Hepatocyte (in vitro differentiated cells): ENCODE measurements at regions not wholly inside any gene's neighbourhood (a gene's known extent, or its start where the extent isn't known, plus 50 kb on each side); places are given as distances from the start of the nearest gene placed in this dataset.

Experiments
- DNase-seq: peaks from one replicate; pipeline ENCODE4 v3.0.0-alpha.2; 2016; ENCODE audit warnings: low spot score
- H2AFZ ChIP-seq: fragments of 200-600 bp; sonication (generic); 2 replicates; pipeline ENCODE4 v1.6.0; 2016; ENCODE audit warnings: antibody characterized with exemption, mild to moderate bottlenecking
- H3K27ac ChIP-seq: fragments of 200-600 bp; sonication (generic); 2 replicates; pipeline ENCODE4 v1.5.1; 2016; ENCODE audit warnings: mild to moderate bottlenecking
- H3K27me3 ChIP-seq: fragments of 200-600 bp; sonication (generic); 2 replicates; pipeline ENCODE4 v1.6.1; 2016
- H3K36me3 ChIP-seq: fragments of 200-600 bp; sonication (generic); replicated peaks from 2 replicates; pipeline ENCODE4 v1.5.1; 2016; ENCODE audit warnings: low read depth; ENCODE audit not compliant: insufficient read depth
- H3K4me1 ChIP-seq: fragments of 200-600 bp; sonication (generic); 2 replicates; pipeline ENCODE4 v1.5.1; 2016; ENCODE audit warnings: mild to moderate bottlenecking, moderate library complexity; ENCODE audit not compliant: insufficient read depth
- H3K4me2 ChIP-seq: fragments of 200-600 bp; sonication (generic); 2 replicates; pipeline ENCODE4 v1.6.0; 2016
- H3K4me3 ChIP-seq: fragments of 200-600 bp; sonication (generic); 2 replicates; pipeline ENCODE4 v1.5.1; 2016; ENCODE audit warnings: mild to moderate bottlenecking
- H3K79me2 ChIP-seq: fragments of 200-600 bp; sonication (generic); 2 replicates; pipeline ENCODE4 v1.6.0; 2017; ENCODE audit warnings: mild to moderate bottlenecking
- H3K9me2 ChIP-seq: fragments of 200-600 bp; sonication (generic); replicated peaks from 2 replicates; pipeline ENCODE4 v1.6.0; 2017; ENCODE audit warnings: mild to moderate bottlenecking; ENCODE audit not compliant: insufficient read depth
- H3K9me3 ChIP-seq: fragments of 200-600 bp; sonication (generic); 2 replicates; pipeline ENCODE4 v1.5.1; 2016; ENCODE audit warnings: low read depth, mild to moderate bottlenecking
- H4K20me1 ChIP-seq: fragments of 200-600 bp; sonication (generic); 2 replicates; pipeline ENCODE4 v1.6.0; 2016; ENCODE audit warnings: mild to moderate bottlenecking; ENCODE audit not compliant: insufficient read depth, poor library complexity, severe bottlenecking
- CTCF ChIP-seq: fragments of 200-600 bp; sonication (generic); IDR thresholded peaks from 2 replicates; pipeline ENCODE4 v1.5.1; 2016; ENCODE audit warnings: antibody characterized with exemption, mild to moderate bottlenecking; ENCODE audit not compliant: poor library complexity
- EZH2 ChIP-seq: fragments of 200-600 bp; sonication (generic); IDR thresholded peaks from 2 replicates; pipeline ENCODE4 v1.6.1; 2016; ENCODE audit warnings: antibody characterized with exemption, mild to moderate bottlenecking, borderline replicate concordance
- EZH2phosphoT487 ChIP-seq: fragments of 200-600 bp; sonication (generic); IDR thresholded peaks from one replicate; pipeline ENCODE4 v1.6.1; 2018; ENCODE audit warnings: antibody characterized with exemption, mild to moderate bottlenecking, low read depth, moderate library complexity; ENCODE audit not compliant: unreplicated experiment, severe bottlenecking
- WGBS: methylation state at CpG from one replicate; pipeline ENCODE4 v1.1.6; 2016; ENCODE audit warnings: low lambda C conversion rate; ENCODE audit errors: missing lambda C conversion rate; 5-methylcytosine and 5-hydroxymethylcytosine counted together

- Histone ChIP-seq H4K20me1 (no peaks in the 10 kb centered on the region), H3K36me3 (no peaks in the 10 kb centered on the region), H3K27ac (no peak overlapping the region), H2AFZ (no peak overlapping the region), H3K9me2 (no peaks in the 10 kb centered on the region), H3K79me2 (no peaks in the 10 kb centered on the region), H3K4me1 (no peaks in the 10 kb centered on the region), H3K27me3 (no peaks in the 10 kb centered on the region), H3K4me3 (no peak overlapping the region), H3K4me2 (no peak overlapping the region), H3K9me3 (no peaks in the 10 kb centered on the region)
- no peak for TF ChIP-seq CTCF
- TF ChIP-seq EZH2phosphoT487 = no peak
- no peak for TF ChIP-seq EZH2
- WGBS = 96% methylated on average over 3 of the region's 10 CpGs
- no peak for DNase-seq
Observed at GRCh38 chr2:239737144-239737463, 288.0 kb downstream of the NDUFA10 start.

- Histone ChIP-seq H2AFZ (no peak overlapping the region), H4K20me1 (no peaks in the 10 kb centered on the region), H3K4me2 (no peak overlapping the region), H3K27me3 (no peaks in the 10 kb centered on the region), H3K79me2 (no peaks in the 10 kb centered on the region), H3K9me3 (no peaks in the 10 kb centered on the region), H3K4me3 (no peak overlapping the region), H3K9me2 (no peaks in the 10 kb centered on the region), H3K27ac (no peak overlapping the region), H3K36me3 (no peaks in the 10 kb centered on the region), H3K4me1 (no peaks in the 10 kb centered on the region)
- no peak for TF ChIP-seq EZH2phosphoT487
- 96% methylated on average over 32 of the region's 39 CpGs for WGBS
- DNase-seq = no peak
Observed at GRCh38 chr2:239736358-239737143, 288.6 kb downstream of the NDUFA10 start.

- Histone ChIP-seq H3K4me3 (no peak overlapping the region), H3K27me3 (no peaks in the 10 kb centered on the region), H3K9me2 (no peaks in the 10 kb centered on the region), H3K4me2 (no peak overlapping the region), H3K9me3 (no peaks in the 10 kb centered on the region), H3K4me1 (no peaks in the 10 kb centered on the region), H3K36me3 (no peaks in the 10 kb centered on the region), H3K27ac (no peak overlapping the region), H2AFZ (no peak overlapping the region), H3K79me2 (no peaks in the 10 kb centered on the region), H4K20me1 (no peaks in the 10 kb centered on the region)
- no peak for DNase-seq
- TF ChIP-seq EZH2phosphoT487 (no peak), CTCF (no peak), EZH2 (no peak)
- 83% methylated on average over 15 of the region's 16 CpGs for WGBS
Observed at GRCh38 chr2:239735829-239736357, 289.2 kb downstream of the NDUFA10 start.

GRCh38 chr2:239735131-239735828 is 289.9 kb downstream of the NDUFA10 start:
- H3K4me1 ChIP-seq = no peaks in the 10 kb centered on the region
- no peaks in the 10 kb centered on the region for H3K9me3 ChIP-seq
- no peak overlapping the region for H3K27ac ChIP-seq
- WGBS = 73% methylated on average over 18 of the region's 23 CpGs
- TF ChIP-seq CTCF (peak; percentile 11), EZH2 (no peak)
- no peak overlapping the region for H2AFZ ChIP-seq
- no peak overlapping the region for H3K4me2 ChIP-seq
- H3K9me2 ChIP-seq = no peaks in the 10 kb centered on the region
- no peak overlapping the region for H3K4me3 ChIP-seq
- H3K79me2 ChIP-seq = no peaks in the 10 kb centered on the region
- no peaks in the 10 kb centered on the region for H3K36me3 ChIP-seq
- H3K27me3 ChIP-seq = no peaks in the 10 kb centered on the region
- no peaks in the 10 kb centered on the region for H4K20me1 ChIP-seq
- no peak for DNase-seq
